ENCODE measurements at regions not wholly inside any gene's neighbourhood (a gene's known extent, or its start where the extent isn't known, plus 50 kb on each side); places are given as distances from the start of the nearest gene placed in this dataset.

DNA sequence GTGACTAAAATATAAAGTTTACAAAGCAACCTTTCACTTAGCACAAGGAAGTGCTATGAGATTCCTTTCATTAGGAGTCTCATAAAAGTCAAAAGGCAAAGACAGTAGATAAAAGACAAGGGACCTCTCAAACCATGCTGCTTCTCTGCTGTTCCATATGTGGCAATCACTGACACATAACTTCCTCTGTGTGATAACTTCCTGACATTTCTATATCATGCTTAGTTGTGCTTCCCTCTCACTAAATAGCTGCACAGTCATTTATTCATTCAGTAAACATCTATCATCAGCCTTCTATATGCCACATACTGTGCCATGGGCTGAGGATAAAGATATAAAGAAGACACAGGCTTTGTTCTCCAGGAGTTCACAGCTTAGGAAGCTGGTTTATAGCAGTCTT is 214.8 kb upstream of the GRIK2 start:
- TF ChIP-seq, protein P1, sequence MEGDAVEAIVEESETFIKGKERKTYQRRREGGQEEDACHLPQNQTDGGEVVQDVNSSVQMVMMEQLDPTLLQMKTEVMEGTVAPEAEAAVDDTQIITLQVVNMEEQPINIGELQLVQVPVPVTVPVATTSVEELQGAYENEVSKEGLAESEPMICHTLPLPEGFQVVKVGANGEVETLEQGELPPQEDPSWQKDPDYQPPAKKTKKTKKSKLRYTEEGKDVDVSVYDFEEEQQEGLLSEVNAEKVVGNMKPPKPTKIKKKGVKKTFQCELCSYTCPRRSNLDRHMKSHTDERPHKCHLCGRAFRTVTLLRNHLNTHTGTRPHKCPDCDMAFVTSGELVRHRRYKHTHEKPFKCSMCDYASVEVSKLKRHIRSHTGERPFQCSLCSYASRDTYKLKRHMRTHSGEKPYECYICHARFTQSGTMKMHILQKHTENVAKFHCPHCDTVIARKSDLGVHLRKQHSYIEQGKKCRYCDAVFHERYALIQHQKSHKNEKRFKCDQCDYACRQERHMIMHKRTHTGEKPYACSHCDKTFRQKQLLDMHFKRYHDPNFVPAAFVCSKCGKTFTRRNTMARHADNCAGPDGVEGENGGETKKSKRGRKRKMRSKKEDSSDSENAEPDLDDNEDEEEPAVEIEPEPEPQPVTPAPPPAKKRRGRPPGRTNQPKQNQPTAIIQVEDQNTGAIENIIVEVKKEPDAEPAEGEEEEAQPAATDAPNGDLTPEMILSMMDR (IDR thresholded peaks at IDR 0.05): no peak
- TF ChIP-seq POLR2A (IDR thresholded peaks at IDR 0.05): no peak

Measured in heart left ventricle (tissue), 13 donors.